HEK293 (cell line): ENCODE measurements at regions not wholly inside any gene's neighbourhood (a gene's known extent, or its start where the extent isn't known, plus 50 kb on each side); places are given as distances from the start of the nearest gene placed in this dataset.

Experiments used
- CTCF ChIA-PET: fragments of 350-600 bp; formaldehyde crosslinking; extraction: SDS; loops from one replicate; lab custom pipeline; 2021; ENCODE audit warnings: antibody characterized with exemption; lab: Yijun Ruan, JAX
- POLR2A ChIA-PET: fragments of 300-600 bp; formaldehyde crosslinking; extraction: SDS; loops from one replicate; lab custom pipeline; 2020; ENCODE audit warnings: antibody characterized with exemption, inconsistent platforms; lab: Yijun Ruan, JAX
- H3K27ac ChIP-seq: fragments of 200-500 bp; sonication (Bioruptor generic); 2 replicates; pipeline ENCODE4 v1.5.1; 2014; ENCODE audit warnings: low read depth, low read length, control low read depth, inconsistent platforms; ENCODE audit errors: extremely low read depth
- H3K36me3 ChIP-seq, 2 experiments: fragments of 200-500 bp in 1 of 2; sonication (Bioruptor generic) in 1 of 2; 1 replicate in 1 of 2; 2 replicates in 1 of 2; pipeline ENCODE4 v1.5.1; 2014 to 2017; ENCODE audit warnings: inconsistent platforms in 2 of 2, low read length in 2 of 2; ENCODE audit not compliant: control insufficient read depth in 2 of 2, insufficient read depth in 1 of 2
- H3K4me1 ChIP-seq: fragments of 200-500 bp; sonication (Bioruptor generic); 2 replicates; pipeline ENCODE4 v1.5.1; 2014; ENCODE audit warnings: mild to moderate bottlenecking, low read length, inconsistent platforms; ENCODE audit not compliant: control insufficient read depth, insufficient read depth
- H3K4me3 ChIP-seq: 2 replicates; pipeline ENCODE4 v1.5.1; 2011; ENCODE audit warnings: low read depth, mild to moderate bottlenecking, control low read depth, low read length, moderate library complexity
- H3K9me3 ChIP-seq: fragments of 200-500 bp; sonication (Bioruptor generic); 2 replicates; pipeline ENCODE4 v1.5.1; 2014; ENCODE audit warnings: low read depth, low read length, inconsistent platforms; ENCODE audit not compliant: control insufficient read depth, insufficient read depth
- ATF2 ChIP-seq: fragments of 450-650 bp; formaldehyde crosslinking; IDR thresholded peaks from 2 replicates; pipeline ENCODE4 v1.5.1; 2016; ENCODE audit warnings: missing biosample characterization, missing genetic modification characterization, low read depth
- GFI1B ChIP-seq: fragments of 450-650 bp; formaldehyde crosslinking; IDR thresholded peaks from 2 replicates; pipeline ENCODE4 v1.5.1; 2016; ENCODE audit warnings: missing biosample characterization, missing genetic modification characterization
- KLF10 ChIP-seq: fragments of 450-650 bp; IDR thresholded peaks from 2 replicates; pipeline ENCODE4 v1.5.1; 2018; ENCODE audit warnings: missing biosample characterization, mild to moderate bottlenecking, missing genetic modification characterization
- KLF8 ChIP-seq: fragments of 450-650 bp; formaldehyde crosslinking; IDR thresholded peaks from 2 replicates; pipeline ENCODE4 v1.5.1; 2016; ENCODE audit warnings: missing biosample characterization, missing genetic modification characterization
- MYNN ChIP-seq: fragments of 450-650 bp; formaldehyde crosslinking; IDR thresholded peaks from 2 replicates; pipeline ENCODE4 v1.5.1; 2016; ENCODE audit warnings: missing biosample characterization, missing genetic modification characterization, borderline replicate concordance
- ZBTB17 ChIP-seq: fragments of 450-650 bp; formaldehyde crosslinking; IDR thresholded peaks from 2 replicates; pipeline ENCODE4 v1.5.1; 2016; ENCODE audit warnings: missing biosample characterization, missing genetic modification characterization
- ZEB2 ChIP-seq: fragments of 450-650 bp; formaldehyde crosslinking; IDR thresholded peaks from 2 replicates; pipeline ENCODE4 v1.5.1; 2016; ENCODE audit warnings: missing biosample characterization, missing genetic modification characterization
- ZNF10 ChIP-seq: fragments of 450-650 bp; formaldehyde crosslinking; IDR thresholded peaks from 2 replicates; pipeline ENCODE4 v1.5.1; 2017; ENCODE audit warnings: missing biosample characterization, missing genetic modification characterization
- ZNF133 ChIP-seq: fragments of 450-650 bp; formaldehyde crosslinking; IDR thresholded peaks from 2 replicates; pipeline ENCODE4 v1.5.1; 2016; ENCODE audit warnings: missing biosample characterization, missing genetic modification characterization
- ZNF140 ChIP-seq: fragments of 450-650 bp; formaldehyde crosslinking; IDR thresholded peaks from 2 replicates; pipeline ENCODE4 v1.5.1; 2016; ENCODE audit warnings: missing biosample characterization, missing genetic modification characterization
- ZNF16 ChIP-seq: fragments of 450-650 bp; formaldehyde crosslinking; IDR thresholded peaks from 2 replicates; pipeline ENCODE4 v1.5.1; 2016; ENCODE audit warnings: low read depth, missing biosample characterization, missing genetic modification characterization
- ZNF2 ChIP-seq: fragments of 450-650 bp; formaldehyde crosslinking; IDR thresholded peaks from 2 replicates; pipeline ENCODE4 v1.5.1; 2016; ENCODE audit warnings: missing biosample characterization, missing genetic modification characterization
- ZNF223 ChIP-seq: fragments of 450-650 bp; formaldehyde crosslinking; IDR thresholded peaks from 2 replicates; pipeline ENCODE4 v1.5.1; 2016; ENCODE audit warnings: missing biosample characterization, missing genetic modification characterization
- ZNF23 ChIP-seq: fragments of 450-650 bp; formaldehyde crosslinking; IDR thresholded peaks from 2 replicates; pipeline ENCODE4 v1.5.1; 2016; ENCODE audit warnings: missing biosample characterization, missing genetic modification characterization, borderline replicate concordance
- ZNF24 ChIP-seq: fragments of 450-650 bp; formaldehyde crosslinking; IDR thresholded peaks from 2 replicates; pipeline ENCODE4 v1.5.1; 2016; ENCODE audit warnings: missing biosample characterization, missing genetic modification characterization
- ZNF266 ChIP-seq: fragments of 450-650 bp; formaldehyde crosslinking; IDR thresholded peaks from 2 replicates; pipeline ENCODE4 v1.5.1; 2016; ENCODE audit warnings: missing biosample characterization, missing genetic modification characterization, low read depth
- ZNF510 ChIP-seq: fragments of 450-650 bp; formaldehyde crosslinking; IDR thresholded peaks from 2 replicates; pipeline ENCODE4 v1.5.1; 2018; ENCODE audit warnings: mild to moderate bottlenecking, missing genetic modification characterization, missing biosample characterization; ENCODE audit not compliant: insufficient replicate concordance
- ZNF521 ChIP-seq: fragments of 450-650 bp; formaldehyde crosslinking; IDR thresholded peaks from 2 replicates; pipeline ENCODE4 v1.5.1; 2017; ENCODE audit warnings: missing biosample characterization, mild to moderate bottlenecking, missing genetic modification characterization
- ZNF571 ChIP-seq: fragments of 450-650 bp; formaldehyde crosslinking; IDR thresholded peaks from 2 replicates; pipeline ENCODE4 v1.5.0; 2017; ENCODE audit warnings: missing biosample characterization, missing genetic modification characterization
- ZNF658 ChIP-seq: fragments of 450-650 bp; formaldehyde crosslinking; IDR thresholded peaks from 2 replicates; pipeline ENCODE4; 2016; ENCODE audit warnings: missing biosample characterization, missing genetic modification characterization
- ZNF677 ChIP-seq: fragments of 450-650 bp; IDR thresholded peaks from 2 replicates; pipeline ENCODE4 v1.5.0; 2018; ENCODE audit warnings: missing biosample characterization, mild to moderate bottlenecking, missing genetic modification characterization, moderate library complexity
- ZNF707 ChIP-seq: fragments of 450-650 bp; formaldehyde crosslinking; IDR thresholded peaks from 2 replicates; pipeline ENCODE4 v1.5.1; 2016; ENCODE audit warnings: missing biosample characterization, missing genetic modification characterization
- ZNF830 ChIP-seq: fragments of 450-650 bp; IDR thresholded peaks from 2 replicates; pipeline ENCODE4 v1.5.0; 2018; ENCODE audit warnings: missing biosample characterization, missing genetic modification characterization, low read depth, mild to moderate bottlenecking, moderate library complexity
- TF ChIP-seq, protein P1 (sequence below): fragments of 450-650 bp; formaldehyde crosslinking; IDR thresholded peaks from 2 replicates; pipeline ENCODE4 v1.5.1; 2016; ENCODE audit warnings: missing biosample characterization, missing genetic modification characterization
- TF ChIP-seq, protein P2 (sequence below): fragments of 450-650 bp; formaldehyde crosslinking; IDR thresholded peaks from 2 replicates; pipeline ENCODE4 v1.5.1; 2016; ENCODE audit warnings: missing biosample characterization, missing genetic modification characterization, borderline replicate concordance
- TF ChIP-seq, protein P3 (sequence below): fragments of 450-650 bp; formaldehyde crosslinking; IDR thresholded peaks from 2 replicates; pipeline ENCODE4 v1.5.1; 2016; ENCODE audit warnings: missing biosample characterization, missing genetic modification characterization

GRCh38 chr12:67459578-67459977 is 189.0 kb upstream of the DYRK2 start:
- Histone ChIP-seq H3K4me3 (no peak overlapping the region), H3K36me3 (no peaks in the 10 kb centered on the region), H3K9me3 (no peaks in the 10 kb centered on the region), H3K4me1 (peaks cover 2% of the 10 kb centered on the region; the same call in 1 of the 2 replicates), H3K27ac (no peak overlapping the region)
- CTCF ChIA-PET: no interaction called here
- TF ChIP-seq ZNF133 (tag by site-specific recombination) (no peak), ZNF23 (tag by site-specific recombination) (no peak), ZNF266 (tag by site-specific recombination) (no peak)
- POLR2A ChIA-PET: no interaction called here

GRCh38 chr12:67460388-67460787 is 188.2 kb upstream of the DYRK2 start:
- CTCF ChIA-PET: interaction anchor here (0.6 kb wide), 1 partner anchor 8 kb away, joined by 4 read pairs; no protein-coding TSS in a partner anchor
- no peak overlapping the region for H3K27ac ChIP-seq
- POLR2A ChIA-PET: no interaction called here
- TF ChIP-seq, protein P1, sequence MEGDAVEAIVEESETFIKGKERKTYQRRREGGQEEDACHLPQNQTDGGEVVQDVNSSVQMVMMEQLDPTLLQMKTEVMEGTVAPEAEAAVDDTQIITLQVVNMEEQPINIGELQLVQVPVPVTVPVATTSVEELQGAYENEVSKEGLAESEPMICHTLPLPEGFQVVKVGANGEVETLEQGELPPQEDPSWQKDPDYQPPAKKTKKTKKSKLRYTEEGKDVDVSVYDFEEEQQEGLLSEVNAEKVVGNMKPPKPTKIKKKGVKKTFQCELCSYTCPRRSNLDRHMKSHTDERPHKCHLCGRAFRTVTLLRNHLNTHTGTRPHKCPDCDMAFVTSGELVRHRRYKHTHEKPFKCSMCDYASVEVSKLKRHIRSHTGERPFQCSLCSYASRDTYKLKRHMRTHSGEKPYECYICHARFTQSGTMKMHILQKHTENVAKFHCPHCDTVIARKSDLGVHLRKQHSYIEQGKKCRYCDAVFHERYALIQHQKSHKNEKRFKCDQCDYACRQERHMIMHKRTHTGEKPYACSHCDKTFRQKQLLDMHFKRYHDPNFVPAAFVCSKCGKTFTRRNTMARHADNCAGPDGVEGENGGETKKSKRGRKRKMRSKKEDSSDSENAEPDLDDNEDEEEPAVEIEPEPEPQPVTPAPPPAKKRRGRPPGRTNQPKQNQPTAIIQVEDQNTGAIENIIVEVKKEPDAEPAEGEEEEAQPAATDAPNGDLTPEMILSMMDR (tag by site-specific recombination): no peak
- TF ChIP-seq ZNF24 (tag by site-specific recombination) (no peak), ZNF571 (no peak), ZNF510 (tag by site-specific recombination) (no peak), ZNF830 (tag by site-specific recombination) (no peak), KLF8 (no peak), ZEB2 (tag by site-specific recombination) (no peak), ATF2 (tag by site-specific recombination) (no peak), GFI1B (tag by site-specific recombination) (no peak), ZNF658 (tag by site-specific recombination) (no peak), ZNF707 (tag by site-specific recombination) (no peak), ZNF677 (tag by site-specific recombination) (no peak), MYNN (tag by site-specific recombination) (no peak), ZNF521 (no peak), ZNF223 (no peak), ZNF16 (tag by site-specific recombination) (no peak), ZBTB17 (no peak)
- H3K36me3 ChIP-seq: no peaks in the 10 kb centered on the region
- H3K4me1 ChIP-seq: peaks cover 2% of the 10 kb centered on the region; the same call in 1 of the 2 replicates
- no peak overlapping the region for H3K4me3 ChIP-seq
- H3K9me3 ChIP-seq: no peaks in the 10 kb centered on the region

- no peak overlapping the region for H3K4me3 ChIP-seq
- POLR2A ChIA-PET: no interaction called here
- H3K4me1 ChIP-seq: no peaks in the 10 kb centered on the region
- H3K36me3 ChIP-seq: no peaks in the 10 kb centered on the region
- CTCF ChIA-PET: no interaction called here
- no peak overlapping the region for H3K27ac ChIP-seq
- H3K9me3 ChIP-seq: no peaks in the 10 kb centered on the region
- TF ChIP-seq, protein P2, sequence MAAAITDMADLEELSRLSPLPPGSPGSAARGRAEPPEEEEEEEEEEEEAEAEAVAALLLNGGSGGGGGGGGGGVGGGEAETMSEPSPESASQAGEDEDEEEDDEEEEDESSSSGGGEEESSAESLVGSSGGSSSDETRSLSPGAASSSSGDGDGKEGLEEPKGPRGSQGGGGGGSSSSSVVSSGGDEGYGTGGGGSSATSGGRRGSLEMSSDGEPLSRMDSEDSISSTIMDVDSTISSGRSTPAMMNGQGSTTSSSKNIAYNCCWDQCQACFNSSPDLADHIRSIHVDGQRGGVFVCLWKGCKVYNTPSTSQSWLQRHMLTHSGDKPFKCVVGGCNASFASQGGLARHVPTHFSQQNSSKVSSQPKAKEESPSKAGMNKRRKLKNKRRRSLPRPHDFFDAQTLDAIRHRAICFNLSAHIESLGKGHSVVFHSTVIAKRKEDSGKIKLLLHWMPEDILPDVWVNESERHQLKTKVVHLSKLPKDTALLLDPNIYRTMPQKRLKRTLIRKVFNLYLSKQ (tag by site-specific recombination): no peak
- TF ChIP-seq ZNF140 (tag by site-specific recombination): no peak
- TF ChIP-seq ZNF2: no peak
- no peak for TF ChIP-seq ZNF10 (tag by site-specific recombination)
- TF ChIP-seq ZNF571: no peak
- TF ChIP-seq KLF10: no peak
- TF ChIP-seq, protein P3, sequence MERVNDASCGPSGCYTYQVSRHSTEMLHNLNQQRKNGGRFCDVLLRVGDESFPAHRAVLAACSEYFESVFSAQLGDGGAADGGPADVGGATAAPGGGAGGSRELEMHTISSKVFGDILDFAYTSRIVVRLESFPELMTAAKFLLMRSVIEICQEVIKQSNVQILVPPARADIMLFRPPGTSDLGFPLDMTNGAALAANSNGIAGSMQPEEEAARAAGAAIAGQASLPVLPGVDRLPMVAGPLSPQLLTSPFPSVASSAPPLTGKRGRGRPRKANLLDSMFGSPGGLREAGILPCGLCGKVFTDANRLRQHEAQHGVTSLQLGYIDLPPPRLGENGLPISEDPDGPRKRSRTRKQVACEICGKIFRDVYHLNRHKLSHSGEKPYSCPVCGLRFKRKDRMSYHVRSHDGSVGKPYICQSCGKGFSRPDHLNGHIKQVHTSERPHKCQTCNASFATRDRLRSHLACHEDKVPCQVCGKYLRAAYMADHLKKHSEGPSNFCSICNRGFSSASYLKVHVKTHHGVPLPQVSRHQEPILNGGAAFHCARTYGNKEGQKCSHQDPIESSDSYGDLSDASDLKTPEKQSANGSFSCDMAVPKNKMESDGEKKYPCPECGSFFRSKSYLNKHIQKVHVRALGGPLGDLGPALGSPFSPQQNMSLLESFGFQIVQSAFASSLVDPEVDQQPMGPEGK (tag by site-specific recombination): no peak
Observed at GRCh38 chr12:67468549-67469245, 179.8 kb upstream of the DYRK2 start.
